GM23338 (cell line): ENCODE measurements at regions not wholly inside any gene's neighbourhood (a gene's known extent, or its start where the extent isn't known, plus 50 kb on each side); places are given as distances from the start of the nearest gene placed in this dataset.
A peak's percentile ranks its signal among the peaks of the same experiment; 100 is the strongest.

ENCODE experiments used
- ATAC-seq: fragments of 200-7000 bp; cut with Tn5 transposase; 3 replicates; pipeline ENCODE4 v1.9.1; 2020
- DNase-seq: peaks from one replicate; pipeline ENCODE4 v3.0.0-alpha.2; 2015; ENCODE audit warnings: low spot score
- H2AFZ ChIP-seq: fragments of 200-600 bp; sonication (generic); 2 replicates; pipeline ENCODE4 v1.8.0; 2016; ENCODE audit warnings: antibody characterized with exemption, mild to moderate bottlenecking, moderate library complexity
- H3F3A ChIP-seq: fragments of 200-600 bp; sonication (generic); replicated peaks from 2 replicates; pipeline ENCODE4 v1.8.0; 2017; ENCODE audit warnings: antibody characterized with exemption, mixed run types, low read depth
- H3K27ac ChIP-seq: fragments of 200-600 bp; sonication (generic); 2 replicates; pipeline ENCODE4 v1.6.1; 2016; ENCODE audit warnings: low read depth
- H3K27me3 ChIP-seq: fragments of 200-600 bp; sonication (generic); 2 replicates; pipeline ENCODE4 v1.8.0; 2016; ENCODE audit warnings: mild to moderate bottlenecking, mixed run types, moderate library complexity; ENCODE audit not compliant: insufficient read depth
- H3K36me3 ChIP-seq: fragments of 200-600 bp; sonication (generic); 2 replicates; pipeline ENCODE4 v1.8.0; 2016; ENCODE audit warnings: mild to moderate bottlenecking; ENCODE audit not compliant: insufficient read depth
- H3K4me1 ChIP-seq: fragments of 200-600 bp; sonication (generic); 2 replicates; pipeline ENCODE4 v1.8.0; 2016; ENCODE audit warnings: mild to moderate bottlenecking, moderate library complexity; ENCODE audit not compliant: insufficient read depth
- H3K4me2 ChIP-seq: fragments of 200-600 bp; sonication (generic); 2 replicates; pipeline ENCODE4 v1.7.1; 2017; ENCODE audit warnings: mixed run types
- H3K4me3 ChIP-seq: fragments of 200-600 bp; sonication (generic); 2 replicates; pipeline ENCODE4 v1.6.1; 2016; ENCODE audit warnings: mixed run types
- H3K79me2 ChIP-seq: fragments of 200-600 bp; sonication (generic); replicated peaks from 2 replicates; pipeline ENCODE4 v1.8.0; 2017; ENCODE audit warnings: mild to moderate bottlenecking; ENCODE audit not compliant: insufficient read depth
- H3K9me2 ChIP-seq: fragments of 200-600 bp; sonication (generic); 2 replicates; pipeline ENCODE4 v1.8.0; 2017; ENCODE audit not compliant: insufficient read depth
- H4K20me1 ChIP-seq: fragments of 200-600 bp; sonication (generic); replicated peaks from 2 replicates; pipeline ENCODE4 v1.8.0; 2017; ENCODE audit warnings: mild to moderate bottlenecking; ENCODE audit not compliant: insufficient read depth
- H3K27ac Mint-ChIP-seq: 2 replicates; pipeline ENCODE4 v1.8.0; 2020; ENCODE audit warnings: inconsistent platforms, mild to moderate bottlenecking, moderate library complexity, mixed read lengths
- H3K27me3 Mint-ChIP-seq: 3 replicates; pipeline ENCODE4 v1.8.0; 2022; ENCODE audit warnings: low read depth, mild to moderate bottlenecking, moderate library complexity, mixed read lengths, inconsistent platforms; ENCODE audit not compliant: insufficient read depth, poor library complexity
- H3K36me3 Mint-ChIP-seq: 3 replicates; pipeline ENCODE4 v1.8.0; 2021; ENCODE audit warnings: low read depth, mild to moderate bottlenecking, inconsistent platforms, moderate library complexity, mixed read lengths
- H3K4me1 Mint-ChIP-seq: 3 replicates; pipeline ENCODE4 v1.8.0; 2020; ENCODE audit warnings: mild to moderate bottlenecking, inconsistent platforms, mixed read lengths
- H3K4me3 Mint-ChIP-seq: 3 replicates; pipeline ENCODE4 v1.8.0; 2021; ENCODE audit warnings: moderate library complexity, mild to moderate bottlenecking, inconsistent platforms, mixed read lengths
- H3K9me3 Mint-ChIP-seq: 3 replicates; pipeline ENCODE4 v1.8.0; 2020; ENCODE audit warnings: moderate library complexity, mild to moderate bottlenecking, inconsistent platforms, mixed read lengths
- CREB1 ChIP-seq: fragments of 250-450 bp; sonication (Bioruptor Pico); IDR thresholded peaks from 2 replicates; pipeline ENCODE4 v1.5.0; 2020; ENCODE audit warnings: low read depth, mild to moderate bottlenecking, moderate library complexity
- EZH2 ChIP-seq: fragments of 200-600 bp; sonication (generic); IDR thresholded peaks from one replicate; pipeline ENCODE4 v1.8.0; 2017; ENCODE audit warnings: antibody characterized with exemption, mild to moderate bottlenecking, low read depth; ENCODE audit not compliant: unreplicated experiment
- EZH2phosphoT487 ChIP-seq: fragments of 200-600 bp; sonication (generic); IDR thresholded peaks from one replicate; pipeline ENCODE4 v1.8.1; 2018; ENCODE audit warnings: antibody characterized with exemption; ENCODE audit not compliant: unreplicated experiment
- JUNB ChIP-seq: IDR thresholded peaks from one replicate; pipeline ENCODE4 v1.6.1; 2016; ENCODE audit warnings: antibody characterized with exemption; ENCODE audit not compliant: unreplicated experiment
- NANOG ChIP-seq: IDR thresholded peaks from 2 replicates; pipeline ENCODE4 v1.6.1; 2016; ENCODE audit warnings: antibody characterized with exemption, borderline replicate concordance
- POLR2AphosphoS5 ChIP-seq: IDR thresholded peaks from 2 replicates; pipeline ENCODE4 v1.6.1; 2016; ENCODE audit warnings: antibody characterized with exemption, low read depth
- REST ChIP-seq: IDR thresholded peaks from one replicate; pipeline ENCODE4 v1.6.1; 2018; ENCODE audit warnings: antibody characterized with exemption; ENCODE audit not compliant: unreplicated experiment
- STAT1 ChIP-seq: IDR thresholded peaks from one replicate; pipeline ENCODE4 v1.6.1; 2016; ENCODE audit warnings: antibody characterized with exemption; ENCODE audit not compliant: unreplicated experiment
- ZNF114 ChIP-seq: fragments of 250-450 bp; sonication (Bioruptor Pico); IDR thresholded peaks from 2 replicates; pipeline ENCODE4 v1.5.0; 2020; ENCODE audit warnings: mild to moderate bottlenecking, moderate library complexity
- ZNF331 ChIP-seq: fragments of 250-450 bp; sonication (Bioruptor Pico); IDR thresholded peaks from 2 replicates; pipeline ENCODE4 v1.5.0; 2020; ENCODE audit warnings: low read depth, mild to moderate bottlenecking, moderate library complexity
- TF ChIP-seq, protein P1 (sequence below): IDR thresholded peaks from 2 replicates; pipeline ENCODE4 v1.6.1; 2016; ENCODE audit warnings: antibody characterized with exemption
- TF ChIP-seq, protein P2 (sequence below): fragments of 250-450 bp; sonication (Bioruptor Pico); IDR thresholded peaks from 2 replicates; pipeline ENCODE4 v1.5.0; 2020; ENCODE audit warnings: mild to moderate bottlenecking, moderate library complexity
- TF ChIP-seq, protein P3 (sequence below), 2 experiments: fragments of 200-600 bp in 1 of 2; sonication (generic) in 1 of 2; conservative IDR thresholded peaks; 2 replicates each; pipeline versions ENCODE4 v1.5.1 to v1.6.1; 2016 to 2017; ENCODE audit warnings: antibody characterized with exemption in 2 of 2, low read depth in 2 of 2, mild to moderate bottlenecking in 2 of 2, moderate library complexity in 1 of 2

GRCh38 chr19:28834996-28835395 is 378.0 kb downstream of the UQCRFS1 start:
- Histone ChIP-seq H3K79me2 (no peaks in the 10 kb centered on the region), H3K36me3 (no peaks in the 10 kb centered on the region), H3F3A (no peaks in the 10 kb centered on the region), H2AFZ (0 out of 2 replicates have a peak overlapping the region, but pooled peaks have one; percentile 14), H4K20me1 (no peaks in the 10 kb centered on the region), H3K9me2 (peaks cover 16% of the 10 kb centered on the region), H3K27me3 (no peaks in the 10 kb centered on the region), H3K27ac (no peak overlapping the region), H3K4me3 (no peak overlapping the region), H3K4me1 (peaks cover 10% of the 10 kb centered on the region; the same call in 1 of the 2 replicates), H3K4me2 (no peak overlapping the region)
- H3K9me3 Mint-ChIP-seq = no peaks in the 10 kb centered on the region
- TF ChIP-seq EZH2 (no peak), CREB1 (CRISPR knock-in tag) (no peak), NANOG (no peak), ZNF331 (CRISPR knock-in tag) (no peak), EZH2phosphoT487 (no peak), POLR2AphosphoS5 (no peak), STAT1 (no peak), JUNB (no peak), REST (no peak), ZNF114 (CRISPR knock-in tag) (no peak)
- TF ChIP-seq, protein P1, sequence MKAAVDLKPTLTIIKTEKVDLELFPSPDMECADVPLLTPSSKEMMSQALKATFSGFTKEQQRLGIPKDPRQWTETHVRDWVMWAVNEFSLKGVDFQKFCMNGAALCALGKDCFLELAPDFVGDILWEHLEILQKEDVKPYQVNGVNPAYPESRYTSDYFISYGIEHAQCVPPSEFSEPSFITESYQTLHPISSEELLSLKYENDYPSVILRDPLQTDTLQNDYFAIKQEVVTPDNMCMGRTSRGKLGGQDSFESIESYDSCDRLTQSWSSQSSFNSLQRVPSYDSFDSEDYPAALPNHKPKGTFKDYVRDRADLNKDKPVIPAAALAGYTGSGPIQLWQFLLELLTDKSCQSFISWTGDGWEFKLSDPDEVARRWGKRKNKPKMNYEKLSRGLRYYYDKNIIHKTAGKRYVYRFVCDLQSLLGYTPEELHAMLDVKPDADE = no peak
- TF ChIP-seq, protein P2, sequence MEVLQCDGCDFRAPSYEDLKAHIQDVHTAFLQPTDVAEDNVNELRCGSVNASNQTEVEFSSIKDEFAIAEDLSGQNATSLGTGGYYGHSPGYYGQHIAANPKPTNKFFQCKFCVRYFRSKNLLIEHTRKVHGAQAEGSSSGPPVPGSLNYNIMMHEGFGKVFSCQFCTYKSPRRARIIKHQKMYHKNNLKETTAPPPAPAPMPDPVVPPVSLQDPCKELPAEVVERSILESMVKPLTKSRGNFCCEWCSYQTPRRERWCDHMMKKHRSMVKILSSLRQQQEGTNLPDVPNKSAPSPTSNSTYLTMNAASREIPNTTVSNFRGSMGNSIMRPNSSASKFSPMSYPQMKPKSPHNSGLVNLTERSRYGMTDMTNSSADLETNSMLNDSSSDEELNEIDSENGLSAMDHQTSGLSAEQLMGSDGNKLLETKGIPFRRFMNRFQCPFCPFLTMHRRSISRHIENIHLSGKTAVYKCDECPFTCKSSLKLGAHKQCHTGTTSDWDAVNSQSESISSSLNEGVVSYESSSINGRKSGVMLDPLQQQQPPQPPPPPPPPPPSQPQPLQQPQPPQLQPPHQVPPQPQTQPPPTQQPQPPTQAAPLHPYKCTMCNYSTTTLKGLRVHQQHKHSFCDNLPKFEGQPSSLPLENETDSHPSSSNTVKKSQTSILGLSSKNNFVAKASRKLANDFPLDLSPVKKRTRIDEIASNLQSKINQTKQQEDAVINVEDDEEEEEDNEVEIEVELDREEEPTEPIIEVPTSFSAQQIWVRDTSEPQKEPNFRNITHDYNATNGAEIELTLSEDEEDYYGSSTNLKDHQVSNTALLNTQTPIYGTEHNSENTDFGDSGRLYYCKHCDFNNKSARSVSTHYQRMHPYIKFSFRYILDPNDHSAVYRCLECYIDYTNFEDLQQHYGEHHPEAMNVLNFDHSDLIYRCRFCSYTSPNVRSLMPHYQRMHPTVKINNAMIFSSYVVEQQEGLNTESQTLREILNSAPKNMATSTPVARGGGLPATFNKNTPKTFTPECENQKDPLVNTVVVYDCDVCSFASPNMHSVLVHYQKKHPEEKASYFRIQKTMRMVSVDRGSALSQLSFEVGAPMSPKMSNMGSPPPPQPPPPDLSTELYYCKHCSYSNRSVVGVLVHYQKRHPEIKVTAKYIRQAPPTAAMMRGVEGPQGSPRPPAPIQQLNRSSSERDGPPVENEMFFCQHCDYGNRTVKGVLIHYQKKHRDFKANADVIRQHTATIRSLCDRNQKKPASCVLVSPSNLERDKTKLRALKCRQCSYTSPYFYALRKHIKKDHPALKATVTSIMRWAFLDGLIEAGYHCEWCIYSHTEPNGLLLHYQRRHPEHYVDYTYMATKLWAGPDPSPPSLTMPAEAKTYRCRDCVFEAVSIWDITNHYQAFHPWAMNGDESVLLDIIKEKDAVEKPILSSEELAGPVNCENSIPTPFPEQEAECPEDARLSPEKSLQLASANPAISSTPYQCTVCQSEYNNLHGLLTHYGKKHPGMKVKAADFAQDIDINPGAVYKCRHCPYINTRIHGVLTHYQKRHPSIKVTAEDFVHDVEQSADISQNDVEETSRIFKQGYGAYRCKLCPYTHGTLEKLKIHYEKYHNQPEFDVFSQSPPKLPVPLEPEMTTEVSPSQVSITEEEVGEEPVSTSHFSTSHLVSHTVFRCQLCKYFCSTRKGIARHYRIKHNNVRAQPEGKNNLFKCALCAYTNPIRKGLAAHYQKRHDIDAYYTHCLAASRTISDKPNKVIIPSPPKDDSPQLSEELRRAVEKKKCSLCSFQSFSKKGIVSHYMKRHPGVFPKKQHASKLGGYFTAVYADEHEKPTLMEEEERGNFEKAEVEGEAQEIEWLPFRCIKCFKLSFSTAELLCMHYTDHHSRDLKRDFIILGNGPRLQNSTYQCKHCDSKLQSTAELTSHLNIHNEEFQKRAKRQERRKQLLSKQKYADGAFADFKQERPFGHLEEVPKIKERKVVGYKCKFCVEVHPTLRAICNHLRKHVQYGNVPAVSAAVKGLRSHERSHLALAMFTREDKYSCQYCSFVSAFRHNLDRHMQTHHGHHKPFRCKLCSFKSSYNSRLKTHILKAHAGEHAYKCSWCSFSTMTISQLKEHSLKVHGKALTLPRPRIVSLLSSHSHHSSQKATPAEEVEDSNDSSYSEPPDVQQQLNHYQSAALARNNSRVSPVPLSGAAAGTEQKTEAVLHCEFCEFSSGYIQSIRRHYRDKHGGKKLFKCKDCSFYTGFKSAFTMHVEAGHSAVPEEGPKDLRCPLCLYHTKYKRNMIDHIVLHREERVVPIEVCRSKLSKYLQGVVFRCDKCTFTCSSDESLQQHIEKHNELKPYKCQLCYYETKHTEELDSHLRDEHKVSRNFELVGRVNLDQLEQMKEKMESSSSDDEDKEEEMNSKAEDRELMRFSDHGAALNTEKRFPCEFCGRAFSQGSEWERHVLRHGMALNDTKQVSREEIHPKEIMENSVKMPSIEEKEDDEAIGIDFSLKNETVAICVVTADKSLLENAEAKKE (CRISPR knock-in tag) = no peak
- TF ChIP-seq, protein P3, sequence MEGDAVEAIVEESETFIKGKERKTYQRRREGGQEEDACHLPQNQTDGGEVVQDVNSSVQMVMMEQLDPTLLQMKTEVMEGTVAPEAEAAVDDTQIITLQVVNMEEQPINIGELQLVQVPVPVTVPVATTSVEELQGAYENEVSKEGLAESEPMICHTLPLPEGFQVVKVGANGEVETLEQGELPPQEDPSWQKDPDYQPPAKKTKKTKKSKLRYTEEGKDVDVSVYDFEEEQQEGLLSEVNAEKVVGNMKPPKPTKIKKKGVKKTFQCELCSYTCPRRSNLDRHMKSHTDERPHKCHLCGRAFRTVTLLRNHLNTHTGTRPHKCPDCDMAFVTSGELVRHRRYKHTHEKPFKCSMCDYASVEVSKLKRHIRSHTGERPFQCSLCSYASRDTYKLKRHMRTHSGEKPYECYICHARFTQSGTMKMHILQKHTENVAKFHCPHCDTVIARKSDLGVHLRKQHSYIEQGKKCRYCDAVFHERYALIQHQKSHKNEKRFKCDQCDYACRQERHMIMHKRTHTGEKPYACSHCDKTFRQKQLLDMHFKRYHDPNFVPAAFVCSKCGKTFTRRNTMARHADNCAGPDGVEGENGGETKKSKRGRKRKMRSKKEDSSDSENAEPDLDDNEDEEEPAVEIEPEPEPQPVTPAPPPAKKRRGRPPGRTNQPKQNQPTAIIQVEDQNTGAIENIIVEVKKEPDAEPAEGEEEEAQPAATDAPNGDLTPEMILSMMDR (conservative IDR thresholded peaks at IDR 0.05; ENCODE audit: low read depth in 2 of 2) = no peak
- no peak overlapping the region for H3K4me3 Mint-ChIP-seq
- no peak overlapping the region for H3K27ac Mint-ChIP-seq
- peaks cover 3% of the 10 kb centered on the region for H3K27me3 Mint-ChIP-seq
- DNase-seq (no peak), ATAC-seq (no peak)
- no peaks in the 10 kb centered on the region for H3K36me3 Mint-ChIP-seq
- peaks cover 20% of the 10 kb centered on the region; the same call in 2 of the 3 replicates for H3K4me1 Mint-ChIP-seq
